ENCODE measurements at regions not wholly inside any gene's neighbourhood (a gene's known extent, or its start where the extent isn't known, plus 50 kb on each side); places are given as distances from the start of the nearest gene placed in this dataset.

DNA sequence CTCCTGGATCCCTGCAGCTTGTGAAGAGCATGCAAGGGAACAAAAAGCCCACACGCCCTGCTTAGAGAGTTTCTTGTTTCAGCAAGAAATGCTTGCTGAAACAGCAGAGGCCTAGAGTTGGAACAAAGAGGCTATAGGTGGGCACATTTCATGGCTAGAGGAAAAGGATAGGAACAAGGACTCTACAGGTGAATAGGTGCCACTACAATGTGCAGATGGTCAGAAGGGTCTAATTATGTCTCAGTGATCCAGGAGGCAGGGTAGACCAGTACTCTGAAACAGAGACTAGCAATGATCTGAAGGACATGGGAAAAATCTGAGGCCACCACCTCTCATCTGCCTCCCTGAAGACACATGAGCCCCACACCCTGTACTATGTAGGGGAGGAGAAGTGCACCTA, 609.0 kb downstream of the REEP3 start:
- Histone ChIP-seq H3K4me2 (ENCODE audit: low read length) (no peak overlapping the region), H3K9ac (ENCODE audit: low read length) (no peak overlapping the region), H3K79me2 (ENCODE audit: insufficient read depth, low read length) (no peaks in the 10 kb centered on the region), H3F3A (ENCODE audit: insufficient read depth, low read length) (no peaks in the 10 kb centered on the region), H3K9me2 (ENCODE audit: low read depth, low read length) (no peaks in the 10 kb centered on the region), H3K9me3 (ENCODE audit: low read length) (no peaks in the 10 kb centered on the region), H3K4me3 (ENCODE audit: low read depth, low read length, poor library complexity, severe bottlenecking) (no peak overlapping the region), H4K20me1 (ENCODE audit: insufficient read depth, low read length) (no peaks in the 10 kb centered on the region), H2AFZ (ENCODE audit: low read length) (no peak overlapping the region), H3K27me3 (ENCODE audit: insufficient read depth, low read length) (no peaks in the 10 kb centered on the region), H3K36me3 (ENCODE audit: insufficient read depth, low read length) (no peaks in the 10 kb centered on the region), H3K4me1 (ENCODE audit: insufficient read depth, low read length, severe bottlenecking) (no peaks in the 10 kb centered on the region), H3K27ac (ENCODE audit: low read depth, low read length, poor library complexity, severe bottlenecking) (no peak overlapping the region)
- TF ChIP-seq EZH2 (IDR thresholded peaks at IDR 0.05; ENCODE audit: borderline replicate concordance, low read length): no peak
- TF ChIP-seq, protein P1, sequence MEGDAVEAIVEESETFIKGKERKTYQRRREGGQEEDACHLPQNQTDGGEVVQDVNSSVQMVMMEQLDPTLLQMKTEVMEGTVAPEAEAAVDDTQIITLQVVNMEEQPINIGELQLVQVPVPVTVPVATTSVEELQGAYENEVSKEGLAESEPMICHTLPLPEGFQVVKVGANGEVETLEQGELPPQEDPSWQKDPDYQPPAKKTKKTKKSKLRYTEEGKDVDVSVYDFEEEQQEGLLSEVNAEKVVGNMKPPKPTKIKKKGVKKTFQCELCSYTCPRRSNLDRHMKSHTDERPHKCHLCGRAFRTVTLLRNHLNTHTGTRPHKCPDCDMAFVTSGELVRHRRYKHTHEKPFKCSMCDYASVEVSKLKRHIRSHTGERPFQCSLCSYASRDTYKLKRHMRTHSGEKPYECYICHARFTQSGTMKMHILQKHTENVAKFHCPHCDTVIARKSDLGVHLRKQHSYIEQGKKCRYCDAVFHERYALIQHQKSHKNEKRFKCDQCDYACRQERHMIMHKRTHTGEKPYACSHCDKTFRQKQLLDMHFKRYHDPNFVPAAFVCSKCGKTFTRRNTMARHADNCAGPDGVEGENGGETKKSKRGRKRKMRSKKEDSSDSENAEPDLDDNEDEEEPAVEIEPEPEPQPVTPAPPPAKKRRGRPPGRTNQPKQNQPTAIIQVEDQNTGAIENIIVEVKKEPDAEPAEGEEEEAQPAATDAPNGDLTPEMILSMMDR (IDR thresholded peaks at IDR 0.05; ENCODE audit: low read length): no peak; the same call in 1 of the 2 replicates

DNA sequence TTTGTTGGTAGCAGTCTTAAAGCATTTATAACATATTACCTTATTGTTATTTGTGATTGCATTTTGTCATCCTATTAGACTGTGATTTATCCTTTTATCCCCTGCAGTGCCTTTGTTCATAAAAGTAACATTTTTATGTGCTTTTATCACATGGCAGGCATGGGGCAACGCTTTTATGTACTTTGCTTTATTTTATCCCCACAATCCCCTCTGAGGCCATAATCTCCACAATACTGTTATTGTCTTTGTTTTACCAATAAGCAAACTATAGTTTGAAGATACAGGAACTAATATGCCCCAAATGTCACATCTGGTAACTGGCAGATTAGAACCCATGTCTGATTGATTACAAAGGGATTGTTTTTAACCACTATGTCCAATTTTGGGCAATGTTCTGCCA, 613.5 kb downstream of the REEP3 start:
- H3F3A ChIP-seq (ENCODE audit: insufficient read depth, low read length): no peaks in the 10 kb centered on the region
- TF ChIP-seq EZH2 (IDR thresholded peaks at IDR 0.05; ENCODE audit: borderline replicate concordance, low read length): no peak
- TF ChIP-seq, protein P1 (IDR thresholded peaks at IDR 0.05; ENCODE audit: low read length): no peak
- no peaks in the 10 kb centered on the region for H3K9me2 ChIP-seq (ENCODE audit: low read depth, low read length)
- H4K20me1 ChIP-seq (ENCODE audit: insufficient read depth, low read length): no peaks in the 10 kb centered on the region
- no peaks in the 10 kb centered on the region for H3K9me3 ChIP-seq (ENCODE audit: low read length)
- H3K4me1 ChIP-seq (ENCODE audit: insufficient read depth, low read length, severe bottlenecking): no peaks in the 10 kb centered on the region
- no peak overlapping the region for H2AFZ ChIP-seq (ENCODE audit: low read length)
- no peak overlapping the region for H3K4me2 ChIP-seq (ENCODE audit: low read length)
- no peaks in the 10 kb centered on the region for H3K79me2 ChIP-seq (ENCODE audit: insufficient read depth, low read length)
- H3K27me3 ChIP-seq (ENCODE audit: insufficient read depth, low read length): no peaks in the 10 kb centered on the region
- H3K4me3 ChIP-seq (ENCODE audit: low read depth, low read length, poor library complexity, severe bottlenecking): no peak overlapping the region
- H3K36me3 ChIP-seq (ENCODE audit: insufficient read depth, low read length): no peaks in the 10 kb centered on the region
- no peak overlapping the region for H3K9ac ChIP-seq (ENCODE audit: low read length)
- no peak overlapping the region for H3K27ac ChIP-seq (ENCODE audit: low read depth, low read length, poor library complexity, severe bottlenecking)

DNA sequence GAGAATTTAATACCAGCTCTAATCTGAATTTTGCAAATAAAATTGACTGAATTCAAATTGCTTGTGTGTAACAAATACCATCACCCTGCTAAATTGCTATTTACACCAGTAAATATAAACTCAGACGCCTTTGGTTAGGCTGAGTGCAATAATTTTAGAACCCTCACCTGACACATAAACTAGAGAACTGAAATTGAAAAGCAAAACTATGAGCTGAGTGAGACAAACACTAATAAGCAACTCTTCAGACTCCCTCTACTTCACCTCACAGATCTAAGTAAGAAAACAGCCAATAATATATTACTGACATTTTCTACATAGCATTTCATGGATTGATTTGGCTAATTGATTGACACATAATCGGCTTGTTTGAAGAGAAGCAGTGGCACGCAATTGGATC, 621.2 kb downstream of the REEP3 start:
- H3K27me3 ChIP-seq (ENCODE audit: insufficient read depth, low read length): no peaks in the 10 kb centered on the region
- H3K79me2 ChIP-seq (ENCODE audit: insufficient read depth, low read length): no peaks in the 10 kb centered on the region
- no peaks in the 10 kb centered on the region for H3K9me2 ChIP-seq (ENCODE audit: low read depth, low read length)
- no peaks in the 10 kb centered on the region for H3K4me1 ChIP-seq (ENCODE audit: insufficient read depth, low read length, severe bottlenecking)
- no peak overlapping the region for H3K9ac ChIP-seq (ENCODE audit: low read length)
- no peaks in the 10 kb centered on the region for H3F3A ChIP-seq (ENCODE audit: insufficient read depth, low read length)
- no peak for TF ChIP-seq EZH2 (IDR thresholded peaks at IDR 0.05; ENCODE audit: borderline replicate concordance, low read length)
- TF ChIP-seq, protein P1 (IDR thresholded peaks at IDR 0.05; ENCODE audit: low read length): no peak
- H3K9me3 ChIP-seq (ENCODE audit: low read length): no peaks in the 10 kb centered on the region
- no peak overlapping the region for H2AFZ ChIP-seq (ENCODE audit: low read length)
- no peaks in the 10 kb centered on the region for H4K20me1 ChIP-seq (ENCODE audit: insufficient read depth, low read length)
- H3K4me3 ChIP-seq (ENCODE audit: low read depth, low read length, poor library complexity, severe bottlenecking): no peak overlapping the region
- H3K4me2 ChIP-seq (ENCODE audit: low read length): no peak overlapping the region
- no peak overlapping the region for H3K27ac ChIP-seq (ENCODE audit: low read depth, low read length, poor library complexity, severe bottlenecking)
- H3K36me3 ChIP-seq (ENCODE audit: insufficient read depth, low read length): no peaks in the 10 kb centered on the region
